Activated naive CD8-positive, alpha-beta T cell treated with anti-CD3 and anti-CD28 coated beads, Interleukin-2, amount 10 ng/mL, durations not matched to agents 7 days and 5 days (primary cell): ENCODE measurements at regions not wholly inside any gene's neighbourhood (a gene's known extent, or its start where the extent isn't known, plus 50 kb on each side); places are given as distances from the start of the nearest gene placed in this dataset.
"Not testable (repeated sequence)": the region's sequence is repeated elsewhere in the genome, so short reads cannot be mapped to it uniquely, and the experiment has no call there.

Experiments
- ATAC-seq: fragments of 150-1000 bp; cut with Tn5 transposase; one replicate; pipeline ENCODE4 v1.10.0; 2021; ENCODE audit warnings: low read depth, moderate library complexity
- POLR2A ChIA-PET: fragments of 350-600 bp; sonication (Branson Sonifier 250); formaldehyde crosslinking; loops from one replicate; lab custom pipeline; 2021; ENCODE audit warnings: antibody characterized with exemption; lab: Charles Lee
- DNase-seq: peaks from one replicate; pipeline ENCODE4 v3.0.0; 2021
- H3K27ac Mint-ChIP-seq: one replicate; pipeline ENCODE4 v1.8.0; 2022; ENCODE audit warnings: mild to moderate bottlenecking, mixed read lengths
- H3K27me3 Mint-ChIP-seq: one replicate; pipeline ENCODE4 v1.8.0; 2022; ENCODE audit warnings: mild to moderate bottlenecking, moderate library complexity, mixed read lengths
- H3K36me3 Mint-ChIP-seq: one replicate; pipeline ENCODE4 v1.8.0; 2021; ENCODE audit warnings: mild to moderate bottlenecking, mixed read lengths
- H3K4me1 Mint-ChIP-seq: one replicate; pipeline ENCODE4 v1.8.0; 2021; ENCODE audit warnings: mixed read lengths
- H3K4me3 Mint-ChIP-seq: one replicate; pipeline ENCODE4 v1.8.0; 2022; ENCODE audit warnings: mild to moderate bottlenecking, moderate library complexity, mixed read lengths
- H3K9me3 Mint-ChIP-seq: one replicate; pipeline ENCODE4 v1.8.0; 2021; ENCODE audit warnings: mixed read lengths

DNA sequence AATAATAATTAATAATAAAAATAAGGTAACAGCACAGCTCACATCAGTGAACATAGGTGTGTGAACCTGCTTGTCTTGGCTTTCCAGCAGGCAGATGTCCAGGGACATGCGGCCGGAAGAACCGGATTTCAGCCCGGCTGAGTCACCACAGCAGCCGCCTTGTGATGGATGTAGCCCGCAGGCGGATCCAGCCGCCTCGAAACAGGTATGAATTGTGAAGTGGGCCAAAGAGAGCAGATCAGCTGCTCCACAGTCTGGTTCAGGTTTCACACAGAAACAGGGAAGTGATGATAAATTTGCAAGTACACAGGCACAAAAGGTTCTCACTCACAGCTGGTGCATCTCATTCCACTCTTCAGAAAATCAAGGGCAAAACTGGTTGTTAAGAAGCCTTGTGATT, 55.1 kb downstream of the ID4 start:
- Mint-ChIP-seq H3K4me3 (no peak overlapping the region), H3K36me3 (no peaks in the 10 kb centered on the region), H3K4me1 (no peaks in the 10 kb centered on the region), H3K9me3 (no peaks in the 10 kb centered on the region), H3K27me3 (no peaks in the 10 kb centered on the region), H3K27ac (no peak overlapping the region)
- DNase-seq, result no peak
- POLR2A ChIA-PET, result no interaction called here
- ATAC-seq, result no peak

DNA sequence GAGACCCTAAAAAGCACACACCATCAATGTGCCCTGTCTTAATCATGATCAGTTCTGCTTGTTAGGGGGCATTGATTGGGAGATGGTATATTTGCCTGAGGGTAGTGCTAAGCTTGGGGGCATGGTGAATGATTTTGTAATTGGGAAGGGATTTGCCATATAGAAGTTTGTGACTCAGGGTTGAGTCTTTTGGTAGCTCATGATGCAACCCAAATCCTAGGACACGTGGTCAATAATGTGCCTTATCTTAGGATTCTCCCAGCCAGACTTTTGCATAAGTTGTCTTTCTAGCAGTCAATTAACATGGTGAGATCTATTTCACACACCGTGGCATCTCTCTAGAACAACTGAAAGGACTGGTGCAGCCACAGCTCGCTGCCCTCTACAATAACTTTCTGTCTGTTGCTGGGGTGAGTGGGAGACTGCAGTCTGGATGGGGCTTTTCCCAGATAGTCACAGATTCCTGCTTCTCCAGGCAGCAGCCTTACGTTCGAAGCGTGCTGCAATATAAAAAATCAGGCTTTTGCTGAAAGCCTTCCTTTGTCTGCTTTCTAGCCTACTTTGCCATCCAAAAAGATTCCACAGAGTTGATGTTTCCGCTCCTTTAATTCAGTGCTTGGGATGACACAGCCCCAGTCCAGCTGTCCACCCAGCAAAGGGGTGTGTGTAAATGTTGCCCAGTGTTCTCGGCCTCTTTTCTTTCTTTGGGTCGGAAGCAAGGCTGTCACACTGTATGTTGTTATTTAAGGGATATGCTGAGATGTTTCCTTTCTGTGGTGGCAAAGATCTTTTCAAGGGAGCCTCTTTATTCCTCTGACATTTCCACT, 58.9 kb downstream of the ID4 start:
- H3K27ac Mint-ChIP-seq, result no peak overlapping the region
- no peaks in the 10 kb centered on the region for H3K4me1 Mint-ChIP-seq
- H3K4me3 Mint-ChIP-seq, result no peak overlapping the region
- no peaks in the 10 kb centered on the region for H3K27me3 Mint-ChIP-seq
- DNase-seq (no peak), ATAC-seq (no peak)
- POLR2A ChIA-PET, result no interaction called here
- H3K9me3 Mint-ChIP-seq, result peaks cover 3% of the 10 kb centered on the region
- no peaks in the 10 kb centered on the region for H3K36me3 Mint-ChIP-seq

GRCh38 chr6:19896693-19897010, 59.5 kb downstream of the ID4 start:
- no peak overlapping the region for H3K4me3 Mint-ChIP-seq
- no peak for ATAC-seq
- POLR2A ChIA-PET, result no interaction called here
- DNase-seq, result no peak
- no peak overlapping the region for H3K27ac Mint-ChIP-seq
- H3K4me1 Mint-ChIP-seq, result no peaks in the 10 kb centered on the region
- no peaks in the 10 kb centered on the region for H3K27me3 Mint-ChIP-seq
- peaks cover 3% of the 10 kb centered on the region for H3K9me3 Mint-ChIP-seq
- H3K36me3 Mint-ChIP-seq, result no peaks in the 10 kb centered on the region

- no peak for ATAC-seq
- Mint-ChIP-seq H3K4me1 (no peaks in the 10 kb centered on the region), H3K27me3 (no peaks in the 10 kb centered on the region), H3K27ac (no peak overlapping the region), H3K36me3 (no peaks in the 10 kb centered on the region), H3K9me3 (peaks cover 3% of the 10 kb centered on the region), H3K4me3 (no peak overlapping the region)
- no peak for DNase-seq
- POLR2A ChIA-PET, result no interaction called here
Measured at GRCh38 chr6:19898141-19898740, 61.1 kb downstream of the ID4 start.

DNA sequence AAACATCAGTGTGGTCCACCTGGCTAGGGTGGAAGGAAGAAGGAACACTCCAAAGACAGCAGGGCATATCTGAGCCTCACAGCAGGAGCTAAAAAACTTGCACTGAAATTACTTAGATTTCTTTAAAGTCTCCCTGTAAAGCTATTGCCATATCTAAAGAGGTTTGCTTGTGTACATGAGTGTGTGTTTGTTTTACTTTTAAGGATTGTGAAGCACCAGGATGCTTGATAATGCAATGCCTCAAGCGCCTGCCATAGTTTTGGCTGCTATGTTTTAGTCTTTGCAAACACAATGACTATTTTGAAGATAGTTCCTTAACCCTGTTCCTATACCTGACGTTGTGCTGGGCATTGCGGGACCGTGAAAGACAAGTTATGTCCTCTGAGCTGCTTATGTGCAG, 65.0 kb downstream of the ID4 start:
- no peak overlapping the region for H3K4me3 Mint-ChIP-seq
- no peak for ATAC-seq
- POLR2A ChIA-PET, result no interaction called here
- no peak for DNase-seq
- H3K27me3 Mint-ChIP-seq, result no peaks in the 10 kb centered on the region
- no peak overlapping the region for H3K27ac Mint-ChIP-seq
- no peaks in the 10 kb centered on the region for H3K4me1 Mint-ChIP-seq
- H3K36me3 Mint-ChIP-seq, result no peaks in the 10 kb centered on the region
- peaks cover 7% of the 10 kb centered on the region for H3K9me3 Mint-ChIP-seq

- H3K4me1 Mint-ChIP-seq, POLR2A ChIA-PET, DNase-seq, H3K9me3 Mint-ChIP-seq, H3K36me3 Mint-ChIP-seq, H3K27me3 Mint-ChIP-seq, H3K4me3 Mint-ChIP-seq, H3K27ac Mint-ChIP-seq, ATAC-seq: not testable (repeated sequence)
Measured at GRCh38 chr6:19904408-19904807, 67.2 kb downstream of the ID4 start.

GRCh38 chr6:19905584-19905983, 68.4 kb downstream of the ID4 start:
- no peaks in the 10 kb centered on the region for H3K4me1 Mint-ChIP-seq
- POLR2A ChIA-PET, result no interaction called here
- no peak overlapping the region for H3K27ac Mint-ChIP-seq
- ATAC-seq (no peak), DNase-seq (no peak)
- peaks cover 4% of the 10 kb centered on the region for H3K9me3 Mint-ChIP-seq
- H3K36me3 Mint-ChIP-seq, result no peaks in the 10 kb centered on the region
- no peaks in the 10 kb centered on the region for H3K27me3 Mint-ChIP-seq
- H3K4me3 Mint-ChIP-seq, result no peak overlapping the region

DNA sequence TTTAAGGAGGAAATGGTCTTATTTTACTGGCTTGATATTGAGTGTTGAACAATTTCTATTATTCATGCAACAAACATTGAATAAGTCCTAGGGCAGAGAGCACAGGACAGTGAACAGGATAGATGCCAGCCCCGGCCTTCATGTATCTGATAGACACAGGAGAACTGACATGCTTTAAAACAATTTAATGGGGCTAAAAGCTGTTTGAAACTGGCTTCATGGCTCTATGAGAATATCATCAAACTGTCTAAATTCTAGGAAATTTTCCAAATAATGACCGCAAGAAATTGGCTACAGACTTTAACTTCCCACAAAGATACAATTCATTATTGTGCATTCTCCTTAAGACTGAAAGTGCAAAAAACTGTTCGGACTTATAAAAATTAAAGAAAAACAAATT, 69.0 kb downstream of the ID4 start:
- Mint-ChIP-seq H3K27ac (no peak overlapping the region), H3K4me3 (no peak overlapping the region), H3K36me3 (no peaks in the 10 kb centered on the region), H3K27me3 (no peaks in the 10 kb centered on the region), H3K4me1 (no peaks in the 10 kb centered on the region), H3K9me3 (peaks cover 4% of the 10 kb centered on the region)
- POLR2A ChIA-PET, result no interaction called here
- no peak for DNase-seq
- ATAC-seq, result no peak

GRCh38 chr6:19911223-19911622, 74.1 kb downstream of the ID4 start:
- no peak overlapping the region for H3K27ac Mint-ChIP-seq
- no peaks in the 10 kb centered on the region for H3K36me3 Mint-ChIP-seq
- no peaks in the 10 kb centered on the region for H3K27me3 Mint-ChIP-seq
- no peak for ATAC-seq
- peaks cover 1% of the 10 kb centered on the region for H3K9me3 Mint-ChIP-seq
- POLR2A ChIA-PET, result no interaction called here
- no peak overlapping the region for H3K4me3 Mint-ChIP-seq
- H3K4me1 Mint-ChIP-seq, result no peaks in the 10 kb centered on the region
- no peak for DNase-seq

GRCh38 chr6:19918436-19918835, 81.3 kb downstream of the ID4 start:
- Mint-ChIP-seq H3K27me3 (no peaks in the 10 kb centered on the region), H3K4me1 (no peaks in the 10 kb centered on the region), H3K27ac (no peak overlapping the region), H3K9me3 (peaks cover 18% of the 10 kb centered on the region), H3K36me3 (no peaks in the 10 kb centered on the region), H3K4me3 (no peak overlapping the region)
- DNase-seq (no peak), ATAC-seq (no peak)
- POLR2A ChIA-PET, result no interaction called here

DNA sequence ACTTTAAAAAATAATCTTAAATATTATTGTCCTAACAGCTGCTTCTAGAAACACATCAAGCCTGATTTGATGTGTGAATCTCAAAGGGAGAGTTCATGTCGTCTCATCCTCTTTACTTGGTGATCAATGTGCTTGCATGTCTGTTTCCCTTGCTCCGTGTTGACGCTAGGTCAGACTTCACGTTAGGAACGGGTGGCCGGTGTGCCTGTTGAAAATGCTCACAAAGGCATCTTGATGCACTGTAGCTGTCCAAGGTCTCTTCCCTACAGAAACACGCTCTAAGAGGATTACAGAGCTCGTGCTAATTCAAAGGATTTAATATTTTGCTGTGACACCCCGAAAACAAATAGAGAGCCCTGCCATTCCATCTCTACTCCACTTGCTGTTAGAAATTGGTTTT, 84.6 kb downstream of the ID4 start:
- POLR2A ChIA-PET, result no interaction called here
- H3K4me3 Mint-ChIP-seq, result no peak overlapping the region
- DNase-seq (no peak), ATAC-seq (no peak)
- no peaks in the 10 kb centered on the region for H3K27me3 Mint-ChIP-seq
- no peaks in the 10 kb centered on the region for H3K4me1 Mint-ChIP-seq
- H3K36me3 Mint-ChIP-seq, result no peaks in the 10 kb centered on the region
- H3K27ac Mint-ChIP-seq, result no peak overlapping the region
- H3K9me3 Mint-ChIP-seq, result peaks cover 14% of the 10 kb centered on the region

DNA sequence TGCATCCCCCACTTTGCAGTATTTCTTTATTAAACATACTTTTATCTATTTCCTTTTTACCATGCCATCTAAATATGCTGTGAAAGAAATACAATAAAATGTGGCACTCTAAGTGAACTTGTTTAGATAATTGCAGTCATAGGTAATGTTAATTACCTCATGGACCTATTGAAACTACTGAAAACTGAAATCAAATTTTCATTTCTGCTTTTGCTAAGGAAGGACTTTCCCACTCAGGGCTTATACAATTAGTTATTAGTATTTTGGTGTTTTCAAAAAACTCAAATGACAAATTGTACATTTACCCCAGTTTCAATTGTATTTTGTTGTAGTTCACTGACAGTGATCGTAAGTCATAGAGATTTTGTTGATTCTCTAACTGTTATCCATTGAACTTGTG, 88.4 kb downstream of the ID4 start:
- no peaks in the 10 kb centered on the region for H3K36me3 Mint-ChIP-seq
- DNase-seq (no peak), ATAC-seq (no peak)
- H3K27me3 Mint-ChIP-seq, result peaks cover 3% of the 10 kb centered on the region
- no peaks in the 10 kb centered on the region for H3K4me1 Mint-ChIP-seq
- H3K4me3 Mint-ChIP-seq, result no peak overlapping the region
- H3K9me3 Mint-ChIP-seq, result no peaks in the 10 kb centered on the region
- POLR2A ChIA-PET, result no interaction called here
- no peak overlapping the region for H3K27ac Mint-ChIP-seq

- POLR2A ChIA-PET, result no interaction called here
- DNase-seq (no peak), ATAC-seq (no peak)
- Mint-ChIP-seq H3K27ac (no peak overlapping the region), H3K9me3 (no peaks in the 10 kb centered on the region), H3K27me3 (peaks cover 3% of the 10 kb centered on the region), H3K4me3 (no peak overlapping the region), H3K36me3 (no peaks in the 10 kb centered on the region), H3K4me1 (no peaks in the 10 kb centered on the region)
Measured at GRCh38 chr6:19928461-19928860, 91.3 kb downstream of the ID4 start.

- POLR2A ChIA-PET, result no interaction called here
- no peak for ATAC-seq
- H3K4me1 Mint-ChIP-seq, result no peaks in the 10 kb centered on the region
- no peak for DNase-seq
- no peak overlapping the region for H3K27ac Mint-ChIP-seq
- no peak overlapping the region for H3K4me3 Mint-ChIP-seq
- no peaks in the 10 kb centered on the region for H3K9me3 Mint-ChIP-seq
- H3K36me3 Mint-ChIP-seq, result no peaks in the 10 kb centered on the region
- H3K27me3 Mint-ChIP-seq, result peaks cover 3% of the 10 kb centered on the region
Measured at GRCh38 chr6:19929312-19929711, 92.1 kb downstream of the ID4 start.
